Stimulated activated CD8-positive, alpha-beta memory T cell treated with anti-CD3 and anti-CD28 coated beads, Interleukin-7, amount 100 ng/mL, for 48 hours (primary cell): ENCODE measurements at regions not wholly inside any gene's neighbourhood (a gene's known extent, or its start where the extent isn't known, plus 50 kb on each side); places are given as distances from the start of the nearest gene placed in this dataset.

Experiments
- DNase-seq, 2 donors: peaks; one replicate each; pipeline ENCODE4 v3.0.0-alpha.2; 2020; ENCODE audit warnings: low read depth in 1 of 2; ENCODE audit errors: extremely low read depth in 1 of 2

- DNase-seq: no peak
Observed at GRCh38 chr20:20888936-20889335, 176.5 kb upstream of the RALGAPA2 start.

DNA sequence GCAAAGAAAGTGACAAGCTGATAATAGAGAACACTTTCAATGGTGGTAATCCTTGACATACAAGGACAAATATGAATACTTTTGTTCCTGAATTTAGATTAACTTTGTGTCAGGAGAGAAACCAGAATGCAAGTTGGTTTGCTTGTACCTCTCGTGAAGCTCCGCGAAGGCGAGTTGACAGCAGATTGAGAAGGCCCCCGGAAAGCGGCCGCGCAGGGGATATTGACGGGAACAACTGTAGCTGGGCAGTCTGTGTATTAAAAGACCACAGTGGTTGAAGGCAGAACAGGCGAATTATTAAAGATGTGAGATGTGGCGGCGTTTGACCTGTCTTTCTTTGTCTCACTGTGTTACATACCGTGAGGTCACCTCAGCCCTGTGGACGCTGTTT is 175.8 kb upstream of the RALGAPA2 start:
- DNase-seq: no peak

- DNase-seq: no peak
Observed at GRCh38 chr20:20887593-20888265, 175.3 kb upstream of the RALGAPA2 start.

- DNase-seq: no peak
Observed at GRCh38 chr20:20881808-20882207, 169.4 kb upstream of the RALGAPA2 start.

- no peak for DNase-seq
Observed at GRCh38 chr20:20877079-20877478, 164.6 kb upstream of the RALGAPA2 start.

DNA sequence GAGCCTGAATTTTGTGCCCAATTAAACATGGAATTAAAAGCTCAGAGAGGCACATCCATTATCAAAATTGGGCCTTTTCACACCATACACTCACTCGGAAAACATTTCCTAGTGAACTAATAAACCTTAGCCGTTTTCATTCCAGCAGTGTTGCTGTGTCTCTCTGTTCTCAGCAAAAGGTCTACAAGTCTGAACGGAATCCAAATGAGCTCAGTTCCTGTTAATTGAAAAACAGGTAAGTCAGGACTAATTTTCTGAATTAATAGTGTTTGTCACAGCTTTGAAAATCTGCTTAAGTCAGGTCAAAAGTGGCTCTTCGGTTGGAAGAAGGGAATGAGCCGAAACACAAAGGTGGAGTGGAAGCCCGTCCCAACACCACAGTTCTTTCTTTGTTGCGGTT is 163.3 kb upstream of the RALGAPA2 start:
- no peak for DNase-seq

- DNase-seq: no peak
Observed at GRCh38 chr20:20872428-20872827, 160.0 kb upstream of the RALGAPA2 start.

DNA sequence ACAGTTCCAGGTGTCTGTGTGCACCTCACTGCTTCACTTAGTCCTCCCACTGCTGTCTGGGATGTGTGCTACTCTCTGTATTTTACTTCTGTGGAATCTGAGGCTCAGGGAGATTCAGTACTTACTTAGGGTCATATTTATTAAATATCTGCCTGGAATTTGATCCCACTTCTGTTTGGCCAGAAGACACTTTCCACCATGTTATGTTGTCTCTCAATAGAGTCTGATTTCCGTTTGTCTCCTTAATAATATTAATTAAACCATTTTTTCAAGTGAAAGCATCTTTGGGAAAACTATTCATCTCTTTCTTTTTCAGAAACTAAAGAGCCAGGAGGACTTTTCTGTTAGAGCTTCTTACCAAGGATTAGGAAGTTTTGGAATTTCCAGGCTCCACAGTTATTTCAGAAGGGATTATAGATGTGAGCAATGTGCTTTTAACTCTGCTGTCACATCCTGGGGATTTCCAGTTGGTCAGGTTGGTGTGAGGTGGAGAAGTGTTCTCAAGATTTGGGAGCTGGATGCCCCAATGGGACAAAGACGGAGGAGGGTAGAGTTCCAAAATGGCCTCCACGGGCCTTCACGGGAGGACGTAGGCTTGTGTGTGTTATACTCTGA is 156.8 kb upstream of the RALGAPA2 start:
- DNase-seq: no peak

- DNase-seq: no peak
Observed at GRCh38 chr20:20864351-20865096, 152.1 kb upstream of the RALGAPA2 start.

DNA sequence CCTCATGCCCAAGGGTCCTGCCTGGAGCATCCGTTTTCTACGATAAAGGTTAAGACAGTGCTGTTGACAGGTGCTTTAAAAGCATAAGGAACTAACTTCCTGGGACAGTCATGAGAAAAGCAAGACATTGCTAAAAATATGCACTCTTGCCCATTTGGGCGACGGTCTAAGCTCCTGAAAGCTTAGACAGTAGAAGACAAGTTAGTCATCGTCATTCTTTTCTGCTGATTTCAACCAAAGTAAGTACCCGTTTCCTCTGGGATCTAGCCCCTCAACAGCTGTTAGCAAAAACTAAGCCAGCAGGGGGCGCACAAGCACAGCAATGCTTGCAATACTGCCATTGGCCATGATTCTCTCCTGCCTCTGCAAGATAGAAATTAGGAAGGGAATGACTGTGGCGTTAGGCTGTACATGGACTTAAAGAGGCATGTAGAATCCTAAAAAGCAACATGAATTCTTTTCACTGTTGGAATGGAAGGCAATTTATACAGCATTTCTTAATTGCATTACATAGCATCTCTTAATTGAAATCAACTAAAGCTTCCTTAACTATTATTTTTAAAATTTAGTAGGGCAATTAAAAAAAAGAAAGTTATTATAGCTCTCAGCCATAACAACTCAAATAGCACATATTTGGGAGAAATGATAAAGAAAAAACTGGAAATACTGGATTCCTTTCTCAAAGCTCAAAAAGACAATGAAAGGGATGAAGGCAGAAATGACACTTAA is 147.8 kb upstream of the RALGAPA2 start:
- DNase-seq: peak; percentile 59 to 80

- DNase-seq: no peak
Observed at GRCh38 chr20:20859510-20859909, 147.1 kb upstream of the RALGAPA2 start.

GRCh38 chr20:20856956-20857355 is 144.5 kb upstream of the RALGAPA2 start:
- DNase-seq: no peak

GRCh38 chr20:20856306-20856705 is 143.9 kb upstream of the RALGAPA2 start:
- DNase-seq: no peak

DNA sequence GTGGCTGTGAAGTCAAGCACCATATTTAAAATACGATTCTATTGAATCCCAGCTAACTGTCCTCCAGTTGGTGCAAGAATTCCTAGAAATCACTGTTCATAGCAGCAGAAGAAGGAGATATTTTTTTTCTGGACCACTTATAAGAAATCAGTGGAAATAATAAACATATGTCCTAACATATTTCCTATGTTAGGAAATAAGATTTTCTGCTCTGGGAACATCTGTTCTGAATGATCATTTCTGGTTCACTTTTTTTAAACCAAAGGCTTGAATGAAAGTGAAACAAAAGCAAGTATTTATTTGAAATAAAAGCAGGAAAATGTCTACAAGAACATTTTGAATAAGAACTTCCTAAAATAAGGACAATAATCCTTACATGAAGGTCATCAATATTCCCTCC is 138.9 kb upstream of the RALGAPA2 start:
- no peak for DNase-seq

DNA sequence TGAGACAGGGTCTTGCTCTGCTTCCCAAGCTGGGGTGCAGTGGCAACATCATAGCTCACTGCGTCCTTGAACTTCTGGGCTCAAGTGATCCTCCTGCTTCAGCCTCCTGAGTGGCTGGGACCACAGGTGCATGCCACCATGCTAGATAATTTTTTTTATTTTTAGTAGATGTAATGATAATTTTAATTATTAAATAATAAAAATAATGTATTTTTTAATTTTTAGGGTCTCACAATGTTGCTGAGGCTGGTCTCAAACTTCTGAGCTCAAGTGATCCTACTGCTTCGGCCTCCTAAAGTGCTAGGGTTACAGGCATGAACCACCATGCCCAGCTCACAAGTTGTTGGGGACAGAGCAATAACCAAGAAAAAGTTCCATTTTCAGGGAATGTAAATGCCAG is 138.0 kb upstream of the RALGAPA2 start:
- no peak for DNase-seq

GRCh38 chr20:20849161-20849560 is 136.7 kb upstream of the RALGAPA2 start:
- DNase-seq: no peak

- DNase-seq: no peak
Observed at GRCh38 chr20:20847814-20848213, 135.4 kb upstream of the RALGAPA2 start.

DNA sequence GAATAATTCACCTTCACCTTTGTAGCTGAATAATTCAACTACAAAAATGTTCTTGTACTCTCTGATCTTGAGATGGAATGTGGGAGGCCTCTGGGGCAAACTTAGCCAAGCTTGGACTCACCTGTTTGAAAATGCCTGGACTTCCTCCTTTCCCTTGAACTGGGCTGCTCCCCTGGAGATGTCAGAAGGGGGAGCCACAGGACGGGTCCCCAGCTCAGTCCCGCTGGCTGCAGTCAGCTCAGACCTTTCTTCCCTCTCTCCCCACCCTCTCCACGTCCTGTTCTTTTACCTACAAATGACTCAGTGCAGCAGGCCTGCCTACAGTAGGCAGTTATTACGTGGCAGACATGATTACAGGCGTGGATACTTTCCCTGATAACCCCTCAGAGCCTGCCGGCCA is 131.5 kb upstream of the RALGAPA2 start:
- no peak for DNase-seq

GRCh38 chr20:20839771-20840170 is 127.3 kb upstream of the RALGAPA2 start:
- DNase-seq: no peak

GRCh38 chr20:20837574-20838021 is 125.2 kb upstream of the RALGAPA2 start:
- peak in 1 of 2 donors; percentile 21 for DNase-seq

- DNase-seq: no peak
Observed at GRCh38 chr20:20836836-20837235, 124.4 kb upstream of the RALGAPA2 start.
